Skeletal muscle cell (primary cell): ENCODE measurements at regions not wholly inside any gene's neighbourhood (a gene's known extent, or its start where the extent isn't known, plus 50 kb on each side); places are given as distances from the start of the nearest gene placed in this dataset.

Source experiments
- DNase-seq: peaks from one replicate; pipeline ENCODE4 v3.0.0-alpha.2; 2010; ENCODE audit warnings: low read depth
- H3K4me3 ChIP-seq: 2 replicates; pipeline ENCODE4 v1.5.1; 2011; ENCODE audit warnings: low read depth, mild to moderate bottlenecking, control low read depth, low read length, moderate library complexity

DNA sequence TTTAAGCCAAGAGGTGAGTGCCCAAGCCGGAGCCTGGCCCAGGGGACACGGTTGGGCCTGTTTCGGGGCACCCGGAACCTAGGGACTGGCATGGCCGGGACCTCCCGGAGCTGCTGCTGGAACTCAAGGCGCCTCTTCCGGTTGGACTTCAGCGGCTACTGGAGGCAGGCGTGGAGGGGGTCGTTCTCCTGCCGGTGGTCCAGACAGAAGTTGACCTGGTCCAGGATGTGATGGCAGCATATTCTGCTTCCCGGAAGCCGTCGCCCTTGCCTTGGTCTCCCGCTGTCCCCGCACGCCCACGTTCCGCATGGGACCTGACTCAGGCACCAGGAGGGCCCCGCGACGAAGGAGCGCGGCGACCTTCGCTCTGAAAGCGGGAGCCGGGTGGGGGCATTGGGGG is 240.8 kb downstream of the FOXA2 start:
- no peak overlapping the region for H3K4me3 ChIP-seq
- DNase-seq: no peak

DNA sequence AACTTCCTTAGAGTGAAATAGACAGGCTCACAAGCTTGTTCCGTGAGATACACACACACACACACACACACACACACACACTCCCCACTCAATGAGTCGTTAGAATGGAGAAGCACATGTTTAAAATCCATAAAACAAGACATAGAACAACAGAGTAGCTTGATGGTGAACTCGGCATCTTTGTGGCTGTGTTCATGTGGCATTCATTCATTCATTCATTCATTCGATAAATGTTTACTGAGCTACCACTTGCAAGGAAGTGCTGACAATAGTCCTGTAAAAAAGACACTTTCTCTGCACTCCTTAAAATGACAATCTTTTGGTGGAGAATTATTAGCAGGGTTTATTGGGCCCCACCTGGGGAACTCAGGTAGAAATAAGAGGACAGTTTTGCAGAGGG is 242.0 kb downstream of the FOXA2 start:
- no peak for DNase-seq

GRCh38 chr20:22341508-22341907 is 242.9 kb downstream of the FOXA2 start:
- no peak overlapping the region for H3K4me3 ChIP-seq
- peak; percentile 13 for DNase-seq

More for the DNA sequence above, 242.0 kb downstream of the FOXA2 start:
- no peak overlapping the region for H3K4me3 ChIP-seq

DNA sequence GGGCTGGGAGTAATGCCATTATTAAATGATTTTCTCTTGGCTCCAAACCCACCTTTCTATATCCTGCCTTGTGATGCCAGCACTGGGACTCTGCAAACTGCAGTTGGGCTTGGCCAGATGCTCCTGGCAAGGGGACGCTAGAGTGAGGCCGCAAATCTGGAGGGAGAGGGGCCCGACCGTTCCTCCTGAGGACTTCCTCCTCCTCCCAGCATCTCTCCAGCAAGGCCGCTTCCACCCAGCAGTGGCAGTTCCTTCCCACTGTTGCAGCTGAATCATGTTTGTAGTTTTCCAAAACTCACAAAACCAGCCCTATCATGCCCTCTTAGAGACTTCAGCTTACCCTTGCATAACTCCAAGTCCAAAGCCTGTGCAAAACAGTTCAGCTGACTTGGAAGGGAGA is 244.4 kb downstream of the FOXA2 start:
- no peak overlapping the region for H3K4me3 ChIP-seq
- no peak for DNase-seq

GRCh38 chr20:22339091-22339881 is 245.1 kb downstream of the FOXA2 start:
- H3K4me3 ChIP-seq: no peak overlapping the region
- DNase-seq: peak; percentile 16

DNA sequence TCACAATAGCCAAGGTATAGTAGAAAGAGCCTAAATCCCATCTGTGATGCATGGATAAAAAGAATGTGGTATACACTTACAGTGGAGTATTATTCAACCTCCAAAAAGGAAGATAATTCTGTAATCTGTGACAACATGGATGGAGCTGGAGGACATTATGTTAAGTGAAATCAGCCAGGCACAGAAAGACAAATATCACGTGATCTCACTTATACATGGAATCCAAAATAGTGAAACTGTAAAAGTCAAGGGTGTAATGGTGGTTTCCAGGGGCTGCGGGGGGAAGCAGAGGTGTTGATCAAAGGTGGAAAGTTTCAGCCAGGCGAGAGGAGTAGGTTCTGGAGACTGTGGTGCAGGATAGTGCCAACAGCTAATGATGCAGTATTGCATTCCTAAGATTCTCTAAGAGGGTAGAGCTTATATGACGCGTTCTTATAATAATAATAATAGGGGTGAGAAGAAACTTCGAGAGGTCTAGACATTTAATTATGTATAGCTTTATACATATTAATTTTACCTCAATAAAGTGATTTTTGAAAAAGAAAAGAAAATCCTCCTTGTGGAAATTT is 246.1 kb downstream of the FOXA2 start:
- no peak overlapping the region for H3K4me3 ChIP-seq
- no peak for DNase-seq

- DNase-seq: no peak
- H3K4me3 ChIP-seq: no peak overlapping the region
Measured at GRCh38 chr20:22335210-22335609, 249.2 kb downstream of the FOXA2 start.

- peak; percentile 11 for DNase-seq
- H3K4me3 ChIP-seq: no peak overlapping the region
Measured at GRCh38 chr20:22333885-22334545, 250.4 kb downstream of the FOXA2 start.

- H3K4me3 ChIP-seq: no peak overlapping the region
- no peak for DNase-seq
Measured at GRCh38 chr20:22324505-22324904, 259.9 kb downstream of the FOXA2 start.

DNA sequence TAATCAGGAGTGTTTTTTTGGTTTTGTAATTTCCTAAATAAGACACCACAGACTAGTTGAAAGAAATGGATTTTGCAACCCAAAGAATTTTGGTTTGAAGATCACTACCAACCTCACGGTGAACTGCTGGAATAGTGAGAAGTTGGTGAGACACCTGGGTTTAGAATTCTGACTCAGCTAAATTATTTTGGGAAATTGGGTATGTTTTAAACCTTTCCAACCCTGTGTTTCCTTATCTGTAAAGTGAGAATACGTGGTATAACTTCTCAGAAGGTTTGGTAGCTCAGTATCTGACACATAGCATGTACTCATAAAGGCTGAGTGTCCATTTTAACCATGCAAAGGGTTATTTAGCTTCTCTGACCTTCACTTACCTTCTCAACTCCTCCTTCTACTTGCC is 261.9 kb downstream of the FOXA2 start:
- no peak for DNase-seq
- no peak overlapping the region for H3K4me3 ChIP-seq

- no peak for DNase-seq
- H3K4me3 ChIP-seq: no peak overlapping the region
Measured at GRCh38 chr20:22321191-22321590, 263.2 kb downstream of the FOXA2 start.

- DNase-seq: no peak
- no peak overlapping the region for H3K4me3 ChIP-seq
Measured at GRCh38 chr20:22320245-22320915, 264.0 kb downstream of the FOXA2 start.

DNA sequence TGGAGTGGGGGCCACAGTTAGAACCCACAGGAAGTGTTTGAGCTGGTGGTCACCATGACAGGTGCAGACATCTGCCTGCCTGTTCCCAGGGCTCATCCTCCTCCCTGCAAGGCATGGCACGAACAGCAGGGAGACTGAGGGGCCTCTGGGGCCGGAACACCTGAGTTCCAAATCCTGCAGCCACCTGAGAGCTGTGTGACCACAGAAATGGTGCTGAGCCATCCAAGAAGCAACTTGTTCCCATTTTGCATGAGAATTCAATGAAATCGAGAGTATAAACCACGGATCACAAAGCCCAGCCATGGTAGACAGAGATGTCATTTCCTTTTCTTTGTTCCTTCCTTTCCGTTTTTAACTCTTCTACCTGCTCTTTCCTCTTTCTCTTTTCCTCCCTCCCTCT is 268.6 kb downstream of the FOXA2 start:
- DNase-seq: no peak
- no peak overlapping the region for H3K4me3 ChIP-seq

- no peak overlapping the region for H3K4me3 ChIP-seq
Measured at GRCh38 chr20:22315073-22315472, 269.3 kb downstream of the FOXA2 start.

DNA sequence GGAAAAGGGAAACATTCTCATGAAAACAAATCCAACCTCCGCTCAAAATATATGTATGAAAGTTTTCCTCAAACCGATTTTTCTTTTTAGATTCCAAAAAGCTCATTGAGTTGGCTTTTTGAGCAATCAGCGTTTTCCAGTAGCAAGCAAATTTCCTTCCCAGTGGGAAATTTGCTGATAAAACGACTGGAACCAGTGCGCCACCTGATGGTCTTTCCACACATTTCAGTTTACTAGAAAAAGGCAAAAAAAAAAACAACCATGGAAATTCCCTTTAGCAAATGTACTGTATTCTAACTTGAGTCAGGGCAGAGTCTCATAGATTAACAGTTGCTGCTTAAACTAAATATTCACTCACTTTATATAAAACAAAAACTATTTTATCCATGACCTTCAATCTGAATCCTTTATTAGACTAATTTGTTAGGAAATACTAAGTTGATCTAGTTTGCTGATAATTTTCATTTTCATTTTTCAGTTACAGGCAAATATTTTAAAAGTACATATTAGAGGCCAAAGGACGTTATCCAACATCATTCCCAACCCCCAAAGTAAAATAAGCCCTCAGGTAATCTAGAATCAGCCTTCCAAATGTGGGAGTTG is 271.5 kb downstream of the FOXA2 start:
- no peak for DNase-seq
- no peak overlapping the region for H3K4me3 ChIP-seq

More at GRCh38 chr20:22315073-22315472, 269.3 kb downstream of the FOXA2 start:
- DNase-seq: no peak

GRCh38 chr20:22308934-22309333 is 275.4 kb downstream of the FOXA2 start:
- DNase-seq: no peak

GRCh38 chr20:22307409-22307808 is 277.0 kb downstream of the FOXA2 start:
- H3K4me3 ChIP-seq: no peak overlapping the region
- no peak for DNase-seq

More at GRCh38 chr20:22308934-22309333, 275.4 kb downstream of the FOXA2 start:
- no peak overlapping the region for H3K4me3 ChIP-seq

DNA sequence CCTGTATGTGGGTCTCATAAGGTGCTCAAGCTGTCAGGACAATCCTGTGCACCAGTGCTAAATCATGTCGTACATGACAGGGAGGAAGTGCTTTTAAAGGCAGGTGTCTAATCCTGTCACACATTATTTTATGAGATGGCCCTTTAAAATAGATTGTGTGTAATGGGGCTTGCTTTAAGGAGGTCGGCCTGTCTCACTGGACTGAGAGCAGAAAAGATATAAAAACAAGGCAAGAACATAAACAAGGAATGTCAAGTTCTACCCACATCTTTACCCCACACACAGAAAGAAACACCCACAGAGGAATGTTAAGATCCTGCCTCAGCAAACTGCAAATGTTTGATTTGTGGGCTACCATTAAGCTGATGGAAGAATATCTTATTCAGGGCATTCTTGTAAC is 279.0 kb downstream of the FOXA2 start:
- H3K4me3 ChIP-seq: no peak overlapping the region
- DNase-seq: no peak

DNA sequence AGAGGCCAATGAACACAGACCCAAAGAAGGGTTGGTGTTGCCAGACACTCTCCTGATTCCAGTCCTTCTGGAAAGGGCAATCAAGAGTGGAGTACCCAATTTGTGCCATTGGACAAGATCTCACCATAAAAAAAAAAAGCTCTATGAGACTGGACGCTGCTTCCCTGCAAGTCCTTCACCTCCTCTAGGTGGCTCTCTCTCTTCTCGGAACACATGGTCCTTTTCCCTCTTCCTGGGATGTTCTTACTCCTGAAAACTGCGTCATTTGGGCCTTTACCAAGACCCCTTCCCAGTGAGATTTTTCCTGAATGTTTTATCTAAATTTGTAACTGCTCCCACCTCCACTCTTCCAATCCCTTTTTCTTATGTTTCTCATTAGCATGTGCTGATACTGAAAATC is 280.8 kb downstream of the FOXA2 start:
- DNase-seq: no peak
- H3K4me3 ChIP-seq: no peak overlapping the region

DNA sequence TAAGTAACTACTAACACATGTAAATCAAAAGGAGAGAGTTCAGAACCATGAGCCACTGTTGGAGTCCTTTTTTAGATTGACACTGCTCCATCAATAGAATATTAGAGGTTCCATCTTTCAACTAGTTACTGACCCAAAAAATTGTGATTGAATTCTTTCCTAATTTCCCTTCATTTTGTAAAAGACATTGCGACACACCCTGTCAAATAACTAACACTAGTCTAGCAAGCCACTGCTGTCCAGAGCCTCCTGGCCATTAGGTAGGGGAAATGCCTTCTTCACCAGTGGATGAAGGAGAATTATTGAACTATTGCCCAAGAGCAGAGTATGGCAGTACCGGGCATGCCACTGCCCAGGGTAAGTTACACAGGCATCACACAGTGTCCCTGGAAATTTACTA is 282.3 kb downstream of the FOXA2 start:
- H3K4me3 ChIP-seq: no peak overlapping the region
- no peak for DNase-seq
